Kidney (tissue), 13 donors: ENCODE measurements at regions not wholly inside any gene's neighbourhood (a gene's known extent, or its start where the extent isn't known, plus 50 kb on each side); places are given as distances from the start of the nearest gene placed in this dataset.

Experiments
- DNase-seq, 5 donors: peaks; one replicate each; pipeline ENCODE4 v3.0.0-alpha.2; 2013 to 2020
- FAIRE-seq: peaks from 2 replicates; lab custom pipeline; 2012; peaks lifted over from hg19 to GRCh38; lab: Jason Lieb, UNC
- H3K27ac ChIP-seq, 2 donors: one replicate each; pipeline ENCODE4 v1.7.0; 2013; ENCODE audit warnings: low read depth in 2 of 2, low read length in 2 of 2, inconsistent platforms in 1 of 2
- H3K27me3 ChIP-seq: one replicate; pipeline ENCODE4 v1.7.1; 2013; ENCODE audit warnings: low read length, inconsistent platforms; ENCODE audit not compliant: control insufficient read depth, insufficient read depth
- H3K36me3 ChIP-seq, 3 donors: one replicate each; pipeline versions ENCODE4 v1.7.0 to v1.7.1; 2013; ENCODE audit warnings: low read length in 3 of 3, control low read depth in 1 of 3, inconsistent platforms in 1 of 3; ENCODE audit not compliant: insufficient read depth in 3 of 3, control insufficient read depth in 2 of 3
- H3K4me1 ChIP-seq, 3 donors: one replicate each; pipeline versions ENCODE4 v1.7.0 to v1.7.1; 2013; ENCODE audit warnings: low read length in 3 of 3, inconsistent platforms in 1 of 3, low read depth in 1 of 3; ENCODE audit not compliant: control insufficient read depth in 2 of 3, insufficient read depth in 2 of 3
- H3K4me3 ChIP-seq, 3 donors: one replicate each; pipeline versions ENCODE4 v1.7.0 to v1.8.1; 2013; ENCODE audit warnings: low read length in 3 of 3, control low read depth in 1 of 3, inconsistent platforms in 1 of 3
- H3K9ac ChIP-seq, 3 donors: one replicate each; pipeline versions ENCODE4 v1.7.0 to v1.7.1; 2013; ENCODE audit warnings: low read length in 3 of 3, control low read depth in 1 of 3, inconsistent platforms in 1 of 3
- H3K9me3 ChIP-seq, 3 donors: one replicate each; pipeline versions ENCODE4 v1.7.0 to v1.7.1; 2013; ENCODE audit warnings: low read length in 3 of 3, control low read depth in 1 of 3, inconsistent platforms in 1 of 3; ENCODE audit not compliant: control insufficient read depth in 2 of 3, insufficient read depth in 1 of 3
- intact Hi-C: fragments of 100-400 bp; cut with DNase I; formaldehyde crosslinking; loops from one replicate; pipeline ENCODE4 v1.11.1; 2022
- TF ChIP-seq, protein P1 (sequence below): IDR thresholded peaks from 3 replicates; pipeline ENCODE4 v1.5.1; 2012; ENCODE audit warnings: mild to moderate bottlenecking, moderate library complexity, borderline replicate concordance; ENCODE audit not compliant: insufficient read depth; ENCODE audit errors: extremely low read depth
- donor health status: control.
- donor health status: control.
- donor health status: control.
- donor health status: control.
- donor health status: control.
- donor health status: DM: yes; HTN: yes; CAD: no.
- donor health status: Normal renal cell carcinoma (clear cell type).

DNA sequence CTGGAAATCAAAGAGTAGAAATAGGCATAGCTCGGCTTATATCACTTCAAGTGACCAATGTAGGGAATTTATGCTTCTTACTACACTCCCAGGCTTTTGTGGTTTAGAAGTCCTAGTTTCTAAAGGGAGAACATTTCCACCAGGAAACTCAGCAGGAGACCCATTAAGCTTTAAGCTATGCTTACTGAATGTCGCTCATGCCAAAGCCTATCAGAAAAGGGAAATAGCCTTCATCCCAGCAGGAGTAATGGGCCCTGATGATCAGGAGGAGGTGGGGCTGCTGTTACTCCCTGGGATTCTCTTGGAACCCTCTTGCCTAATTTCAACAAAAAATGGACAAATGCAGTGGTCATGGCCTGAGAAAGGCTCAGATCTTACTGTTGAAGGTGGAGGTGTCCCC, 54.5 kb upstream of the SEMA6A start:
- intact Hi-C loops, result no loop called here
- Histone ChIP-seq H3K4me1 (no peaks in the 10 kb centered on the region), H3K9me3 (no peaks in the 10 kb centered on the region), H3K4me3 (no peak overlapping the region), H3K27me3 (no peaks in the 10 kb centered on the region), H3K36me3 (no peaks in the 10 kb centered on the region), H3K9ac (no peak overlapping the region), H3K27ac (no peak overlapping the region)
- FAIRE-seq, result no peak
- DNase-seq, result no peak
- TF ChIP-seq, protein P1, sequence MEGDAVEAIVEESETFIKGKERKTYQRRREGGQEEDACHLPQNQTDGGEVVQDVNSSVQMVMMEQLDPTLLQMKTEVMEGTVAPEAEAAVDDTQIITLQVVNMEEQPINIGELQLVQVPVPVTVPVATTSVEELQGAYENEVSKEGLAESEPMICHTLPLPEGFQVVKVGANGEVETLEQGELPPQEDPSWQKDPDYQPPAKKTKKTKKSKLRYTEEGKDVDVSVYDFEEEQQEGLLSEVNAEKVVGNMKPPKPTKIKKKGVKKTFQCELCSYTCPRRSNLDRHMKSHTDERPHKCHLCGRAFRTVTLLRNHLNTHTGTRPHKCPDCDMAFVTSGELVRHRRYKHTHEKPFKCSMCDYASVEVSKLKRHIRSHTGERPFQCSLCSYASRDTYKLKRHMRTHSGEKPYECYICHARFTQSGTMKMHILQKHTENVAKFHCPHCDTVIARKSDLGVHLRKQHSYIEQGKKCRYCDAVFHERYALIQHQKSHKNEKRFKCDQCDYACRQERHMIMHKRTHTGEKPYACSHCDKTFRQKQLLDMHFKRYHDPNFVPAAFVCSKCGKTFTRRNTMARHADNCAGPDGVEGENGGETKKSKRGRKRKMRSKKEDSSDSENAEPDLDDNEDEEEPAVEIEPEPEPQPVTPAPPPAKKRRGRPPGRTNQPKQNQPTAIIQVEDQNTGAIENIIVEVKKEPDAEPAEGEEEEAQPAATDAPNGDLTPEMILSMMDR, result no peak

DNA sequence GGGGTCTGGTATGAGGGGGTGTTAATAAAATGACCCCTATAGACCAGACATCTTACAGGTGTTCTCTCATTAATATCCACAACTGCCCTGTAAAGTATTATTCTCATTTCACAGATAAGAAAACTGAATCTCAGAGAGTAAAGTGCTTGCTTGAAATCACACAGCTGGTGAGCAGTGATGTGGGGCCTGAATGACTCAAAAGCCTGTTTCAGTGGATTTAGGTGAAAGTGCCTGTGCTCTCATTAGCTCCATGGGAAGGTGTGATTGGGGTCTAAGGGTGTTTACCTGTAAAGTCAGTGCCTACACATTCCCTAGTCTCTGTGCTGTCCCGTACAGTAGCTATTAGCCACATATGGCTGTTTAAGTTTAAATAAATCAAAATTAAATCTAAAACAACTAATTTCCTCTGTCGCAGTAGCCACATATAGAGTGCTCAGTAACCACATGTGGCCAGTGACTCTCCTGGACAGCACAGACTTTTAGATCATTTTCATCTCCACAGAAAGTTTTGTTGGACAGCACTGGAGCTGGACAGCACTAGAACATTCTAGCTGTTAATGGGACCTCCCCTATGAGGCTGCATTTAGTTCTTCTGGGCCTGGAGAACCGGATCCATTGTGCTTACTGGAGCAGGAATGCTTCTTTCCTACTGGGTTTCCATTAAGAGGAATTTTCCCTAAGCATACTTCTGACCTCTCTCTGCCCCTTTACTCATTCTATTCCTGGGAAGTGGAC, 52.5 kb upstream of the SEMA6A start:
- intact Hi-C loops, result no loop called here
- no peaks in the 10 kb centered on the region for H3K4me1 ChIP-seq
- no peaks in the 10 kb centered on the region for H3K9me3 ChIP-seq
- H3K27me3 ChIP-seq, result no peaks in the 10 kb centered on the region
- peak overlapping the region in 1 of 2 donors; percentile 49 for H3K27ac ChIP-seq
- H3K36me3 ChIP-seq, result no peaks in the 10 kb centered on the region
- FAIRE-seq (no peak), DNase-seq (no peak)
- peak overlapping the region in 1 of 3 donors; percentile 7 for H3K9ac ChIP-seq
- TF ChIP-seq, protein P1, result no peak
- H3K4me3 ChIP-seq, result no peak overlapping the region

DNA sequence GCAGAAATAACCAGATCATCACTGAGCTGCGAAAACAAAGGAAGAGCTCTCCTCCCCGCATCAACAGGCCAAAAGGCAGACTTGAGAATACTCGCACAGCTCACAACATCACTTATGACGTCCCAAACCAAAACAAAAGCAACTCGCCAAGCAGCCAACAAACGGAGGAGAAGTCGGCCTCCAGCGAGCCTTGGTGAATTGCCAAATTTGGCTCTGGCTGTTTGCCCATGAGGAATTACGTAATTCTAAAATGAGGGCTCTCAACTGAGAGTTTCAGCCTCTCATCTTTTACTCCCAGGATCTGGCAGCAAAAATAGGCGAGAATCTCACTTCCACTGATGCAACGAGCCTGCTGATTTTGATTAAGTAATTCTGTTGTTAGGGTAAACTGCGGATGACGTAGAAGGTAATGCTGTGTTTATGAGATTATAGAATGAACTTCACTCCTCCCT, 51.7 kb upstream of the SEMA6A start:
- H3K4me1 ChIP-seq, result no peaks in the 10 kb centered on the region
- no peaks in the 10 kb centered on the region for H3K9me3 ChIP-seq
- H3K4me3 ChIP-seq, result peak overlapping the region in 2 of 3 donors; percentile 15 to 45
- TF ChIP-seq, protein P1, result no peak
- H3K27ac ChIP-seq, result peak overlapping the region in 1 of 2 donors; percentile 49
- peak; percentile 73 for FAIRE-seq
- no peak overlapping the region for H3K9ac ChIP-seq
- intact Hi-C loops, result no loop called here
- H3K27me3 ChIP-seq, result no peaks in the 10 kb centered on the region
- H3K36me3 ChIP-seq, result no peaks in the 10 kb centered on the region
- DNase-seq, result peak; percentile 54 to 89 (median 66)
